ENCODE measurements at regions not wholly inside any gene's neighbourhood (a gene's known extent, or its start where the extent isn't known, plus 50 kb on each side); places are given as distances from the start of the nearest gene placed in this dataset.

- H3K27ac Mint-ChIP-seq, result no peak overlapping the region
- no peak overlapping the region for H3K4me3 Mint-ChIP-seq
- peaks cover 11% of the 10 kb centered on the region for H3K27me3 Mint-ChIP-seq (ENCODE audit: low read depth)
- ATAC-seq (no peak), DNase-seq (no peak)
- no peaks in the 10 kb centered on the region for H3K4me1 Mint-ChIP-seq (ENCODE audit: low read depth)
- CTCF ChIA-PET, result interaction anchor here (1.1 to 2.9 kb wide), 13 partner anchors 8 to 466 kb away, joined by 3 to 29 read pairs (median 6); partner anchors contain the start of gene GHR
- POLR2A ChIA-PET, result no interaction called here
- no peaks in the 10 kb centered on the region for H3K9me3 Mint-ChIP-seq (ENCODE audit: insufficient read depth)
- H3K36me3 Mint-ChIP-seq (ENCODE audit: low read depth), result no peaks in the 10 kb centered on the region
These were observed 77.1 kb upstream of the SELENOP start for GRCh38 chr5:42888771-42889170.

- no peaks in the 10 kb centered on the region for H3K36me3 Mint-ChIP-seq (ENCODE audit: low read depth)
- H3K27ac Mint-ChIP-seq, result no peak overlapping the region
- H3K9me3 Mint-ChIP-seq (ENCODE audit: insufficient read depth), result no peaks in the 10 kb centered on the region
- DNase-seq (no peak), ATAC-seq (no peak)
- POLR2A ChIA-PET, result no interaction called here
- H3K4me3 Mint-ChIP-seq, result no peak overlapping the region
- H3K4me1 Mint-ChIP-seq (ENCODE audit: low read depth), result no peaks in the 10 kb centered on the region
- CTCF ChIA-PET, result no interaction called here
- H3K27me3 Mint-ChIP-seq (ENCODE audit: low read depth), result peaks cover 11% of the 10 kb centered on the region
These were observed 75.9 kb upstream of the SELENOP start for GRCh38 chr5:42887575-42887974.

- ChIA-PET POLR2A (no interaction called here), CTCF (no interaction called here)
- DNase-seq (no peak), ATAC-seq (no peak)
- H3K9me3 Mint-ChIP-seq (ENCODE audit: insufficient read depth), result no peaks in the 10 kb centered on the region
- no peak overlapping the region for H3K4me3 Mint-ChIP-seq
- H3K27me3 Mint-ChIP-seq (ENCODE audit: low read depth), result peaks cover 9% of the 10 kb centered on the region
- no peaks in the 10 kb centered on the region for H3K4me1 Mint-ChIP-seq (ENCODE audit: low read depth)
- no peak overlapping the region for H3K27ac Mint-ChIP-seq
- no peaks in the 10 kb centered on the region for H3K36me3 Mint-ChIP-seq (ENCODE audit: low read depth)
These were observed 75.4 kb upstream of the SELENOP start for GRCh38 chr5:42887097-42887496.

GRCh38 chr5:42886635-42887034, 74.9 kb upstream of the SELENOP start:
- no peak overlapping the region for H3K27ac Mint-ChIP-seq
- CTCF ChIA-PET, result no interaction called here

GRCh38 chr5:42884326-42884725, 72.6 kb upstream of the SELENOP start:
- ChIA-PET CTCF (no interaction called here), POLR2A (no interaction called here)
- ATAC-seq (no peak), DNase-seq (no peak)
- H3K9me3 Mint-ChIP-seq (ENCODE audit: insufficient read depth), result no peaks in the 10 kb centered on the region
- H3K4me3 Mint-ChIP-seq, result no peak overlapping the region
- no peaks in the 10 kb centered on the region for H3K36me3 Mint-ChIP-seq (ENCODE audit: low read depth)
- H3K4me1 Mint-ChIP-seq (ENCODE audit: low read depth), result no peaks in the 10 kb centered on the region
- peaks cover 4% of the 10 kb centered on the region for H3K27me3 Mint-ChIP-seq (ENCODE audit: low read depth)
- no peak overlapping the region for H3K27ac Mint-ChIP-seq

More at GRCh38 chr5:42886635-42887034, 74.9 kb upstream of the SELENOP start:
- ATAC-seq (no peak), DNase-seq (no peak)
- Mint-ChIP-seq H3K4me3 (no peak overlapping the region), H3K4me1 (ENCODE audit: low read depth) (no peaks in the 10 kb centered on the region), H3K36me3 (ENCODE audit: low read depth) (no peaks in the 10 kb centered on the region), H3K9me3 (ENCODE audit: insufficient read depth) (no peaks in the 10 kb centered on the region), H3K27me3 (ENCODE audit: low read depth) (peaks cover 9% of the 10 kb centered on the region)
- POLR2A ChIA-PET, result no interaction called here

- CTCF ChIA-PET, result interaction anchor here (1.5 kb wide), 1 partner anchor 8 kb away, joined by 7 read pairs; no protein-coding TSS in a partner anchor
- POLR2A ChIA-PET, result no interaction called here
- no peak for DNase-seq
- Mint-ChIP-seq H3K4me3 (no peak overlapping the region), H3K27me3 (ENCODE audit: low read depth) (no peaks in the 10 kb centered on the region), H3K27ac (no peak overlapping the region), H3K36me3 (ENCODE audit: low read depth) (no peaks in the 10 kb centered on the region), H3K9me3 (ENCODE audit: insufficient read depth) (no peaks in the 10 kb centered on the region), H3K4me1 (ENCODE audit: low read depth) (peaks cover 2% of the 10 kb centered on the region)
- no peak for ATAC-seq
These were observed 69.9 kb upstream of the SELENOP start for GRCh38 chr5:42881416-42882117.

- H3K4me1 Mint-ChIP-seq (ENCODE audit: low read depth), result peaks cover 6% of the 10 kb centered on the region
- no peaks in the 10 kb centered on the region for H3K27me3 Mint-ChIP-seq (ENCODE audit: low read depth)
- H3K9me3 Mint-ChIP-seq (ENCODE audit: insufficient read depth), result no peaks in the 10 kb centered on the region
- ChIA-PET CTCF (interaction anchor here (1.5 kb wide), 1 partner anchor 9 kb away, joined by 7 read pairs; no protein-coding TSS in a partner anchor), POLR2A (no interaction called here)
- no peak for DNase-seq
- H3K27ac Mint-ChIP-seq, result no peak overlapping the region
- ATAC-seq, result no peak
- H3K4me3 Mint-ChIP-seq, result no peak overlapping the region
- H3K36me3 Mint-ChIP-seq (ENCODE audit: low read depth), result peaks cover under 1% of the 10 kb centered on the region
These were observed 68.9 kb upstream of the SELENOP start for GRCh38 chr5:42880496-42881150.

- no peak overlapping the region for H3K27ac Mint-ChIP-seq
- H3K4me3 Mint-ChIP-seq, result no peak overlapping the region
- ATAC-seq (no peak), DNase-seq (no peak)
- ChIA-PET POLR2A (no interaction called here), CTCF (interaction anchor here (1.3 to 4.9 kb wide), 2 partner anchors 10 to 30 kb away, joined by 3 to 29 read pairs; no protein-coding TSS in a partner anchor)
- no peaks in the 10 kb centered on the region for H3K9me3 Mint-ChIP-seq (ENCODE audit: insufficient read depth)
- no peaks in the 10 kb centered on the region for H3K27me3 Mint-ChIP-seq (ENCODE audit: low read depth)
- peaks cover 2% of the 10 kb centered on the region for H3K36me3 Mint-ChIP-seq (ENCODE audit: low read depth)
- peaks cover 9% of the 10 kb centered on the region for H3K4me1 Mint-ChIP-seq (ENCODE audit: low read depth)
These were observed 67.6 kb upstream of the SELENOP start for GRCh38 chr5:42879291-42879690.

- no peaks in the 10 kb centered on the region for H3K9me3 Mint-ChIP-seq (ENCODE audit: insufficient read depth)
- peaks cover 3% of the 10 kb centered on the region for H3K27me3 Mint-ChIP-seq (ENCODE audit: low read depth)
- H3K4me1 Mint-ChIP-seq (ENCODE audit: low read depth), result peaks cover 9% of the 10 kb centered on the region
- no peak overlapping the region for H3K4me3 Mint-ChIP-seq
- CTCF ChIA-PET, result interaction anchor here (1.3 to 4.9 kb wide), 2 partner anchors 11 to 30 kb away, joined by 3 to 29 read pairs; no protein-coding TSS in a partner anchor
- DNase-seq (no peak), ATAC-seq (no peak)
- no peak overlapping the region for H3K27ac Mint-ChIP-seq
- H3K36me3 Mint-ChIP-seq (ENCODE audit: low read depth), result peaks cover 2% of the 10 kb centered on the region
- POLR2A ChIA-PET, result no interaction called here
These were observed 66.9 kb upstream of the SELENOP start for GRCh38 chr5:42878550-42878949.

- Mint-ChIP-seq H3K4me1 (ENCODE audit: low read depth) (peaks cover 9% of the 10 kb centered on the region), H3K27me3 (ENCODE audit: low read depth) (peaks cover 3% of the 10 kb centered on the region), H3K36me3 (ENCODE audit: low read depth) (peaks cover 2% of the 10 kb centered on the region), H3K9me3 (ENCODE audit: insufficient read depth) (no peaks in the 10 kb centered on the region), H3K27ac (no peak overlapping the region), H3K4me3 (no peak overlapping the region)
- ChIA-PET CTCF (interaction anchor here (1.3 to 4.9 kb wide), 2 partner anchors 11 to 31 kb away, joined by 3 to 29 read pairs; no protein-coding TSS in a partner anchor), POLR2A (no interaction called here)
- DNase-seq, result no peak
- ATAC-seq, result no peak
These were observed 66.3 kb upstream of the SELENOP start for GRCh38 chr5:42878041-42878440.

- H3K36me3 Mint-ChIP-seq (ENCODE audit: low read depth), result peaks cover 2% of the 10 kb centered on the region
These were observed 65.7 kb upstream of the SELENOP start for GRCh38 chr5:42877431-42877830.

GRCh38 chr5:42876375-42876844, 64.7 kb upstream of the SELENOP start:
- ATAC-seq (no peak), DNase-seq (no peak)
- H3K27me3 Mint-ChIP-seq (ENCODE audit: low read depth), result peaks cover 3% of the 10 kb centered on the region
- ChIA-PET POLR2A (no interaction called here), CTCF (interaction anchor here (4.9 kb wide), 1 partner anchor 13 kb away, joined by 29 read pairs; no protein-coding TSS in a partner anchor)
- peaks cover 9% of the 10 kb centered on the region for H3K4me1 Mint-ChIP-seq (ENCODE audit: low read depth)
- no peaks in the 10 kb centered on the region for H3K9me3 Mint-ChIP-seq (ENCODE audit: insufficient read depth)
- peaks cover 2% of the 10 kb centered on the region for H3K36me3 Mint-ChIP-seq (ENCODE audit: low read depth)
- no peak overlapping the region for H3K4me3 Mint-ChIP-seq
- no peak overlapping the region for H3K27ac Mint-ChIP-seq

More at GRCh38 chr5:42877431-42877830, 65.7 kb upstream of the SELENOP start:
- Mint-ChIP-seq H3K4me3 (no peak overlapping the region), H3K27me3 (ENCODE audit: low read depth) (peaks cover 3% of the 10 kb centered on the region), H3K4me1 (ENCODE audit: low read depth) (peaks cover 9% of the 10 kb centered on the region), H3K9me3 (ENCODE audit: insufficient read depth) (no peaks in the 10 kb centered on the region), H3K27ac (no peak overlapping the region)
- DNase-seq (no peak), ATAC-seq (no peak)
- ChIA-PET POLR2A (no interaction called here), CTCF (interaction anchor here (4.9 kb wide), 1 partner anchor 12 kb away, joined by 29 read pairs; no protein-coding TSS in a partner anchor)
